NCI-H524 treated with DMSO at 0.1 percent for 48 hours (cell line): ENCODE measurements at regions not wholly inside any gene's neighbourhood (a gene's known extent, or its start where the extent isn't known, plus 50 kb on each side); places are given as distances from the start of the nearest gene placed in this dataset.

ENCODE experiments used
- DNase-seq: peaks from one replicate; lab custom pipeline; 2025; lab: John Stamatoyannopoulos, UW

DNA sequence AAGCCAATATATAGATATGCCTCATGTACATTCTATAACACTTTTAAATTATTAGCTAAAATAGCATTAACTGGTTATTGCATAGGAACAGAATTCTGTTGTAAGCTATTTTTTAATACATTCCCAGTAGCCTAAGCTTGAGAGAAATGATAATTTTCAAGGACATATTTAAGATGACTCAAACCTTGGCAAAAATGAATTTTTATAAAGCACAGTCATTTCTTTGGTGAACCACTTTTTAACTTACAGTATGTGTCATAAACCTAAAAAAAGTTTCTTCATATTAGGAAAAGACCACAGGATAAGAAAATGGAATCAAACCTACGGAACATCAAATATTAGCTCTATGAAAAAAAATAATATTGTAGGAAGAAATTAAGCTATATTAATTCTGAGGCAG, 986.3 kb downstream of the STIM2 start:
- no peak for DNase-seq

DNA sequence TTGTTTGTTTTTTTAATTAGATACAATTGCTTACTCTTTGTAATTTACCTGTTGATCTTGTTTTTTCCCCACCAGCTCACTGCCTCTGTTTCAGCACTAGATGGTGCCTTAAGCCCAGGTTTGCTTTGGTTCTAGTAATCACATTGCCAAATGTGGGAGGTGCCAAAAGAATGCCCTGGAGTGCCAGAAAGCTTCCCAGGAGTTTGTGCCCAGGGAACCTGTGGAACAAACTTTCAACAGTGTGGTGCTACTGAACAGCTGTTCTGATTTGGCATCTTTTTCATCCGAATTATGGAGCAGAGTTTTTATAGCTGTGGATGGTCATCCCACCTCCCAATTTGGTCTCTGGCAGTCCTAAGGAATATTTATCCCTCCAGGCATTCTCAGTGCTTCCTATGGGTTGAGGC, 1000.7 kb downstream of the STIM2 start:
- DNase-seq: no peak

DNA sequence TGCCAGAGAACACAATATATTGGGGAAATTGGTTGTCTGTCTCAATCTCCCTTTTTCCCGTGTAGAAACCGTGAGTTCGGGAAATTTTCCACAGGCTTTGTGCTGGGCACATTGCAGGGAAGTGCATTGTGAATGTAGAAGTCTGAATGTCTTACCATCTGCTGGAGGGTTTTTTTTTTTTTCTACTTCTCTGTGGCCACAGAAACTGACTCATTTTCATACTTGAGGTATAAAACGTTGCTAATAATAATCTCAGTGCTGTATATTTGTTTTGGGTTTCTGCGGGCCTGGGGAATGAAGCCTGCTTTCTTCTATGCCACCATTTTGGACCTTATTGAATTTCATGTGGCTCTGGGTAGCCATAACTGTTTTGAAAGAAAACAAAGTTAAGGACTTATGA, 1001.2 kb downstream of the STIM2 start:
- DNase-seq: no peak

DNA sequence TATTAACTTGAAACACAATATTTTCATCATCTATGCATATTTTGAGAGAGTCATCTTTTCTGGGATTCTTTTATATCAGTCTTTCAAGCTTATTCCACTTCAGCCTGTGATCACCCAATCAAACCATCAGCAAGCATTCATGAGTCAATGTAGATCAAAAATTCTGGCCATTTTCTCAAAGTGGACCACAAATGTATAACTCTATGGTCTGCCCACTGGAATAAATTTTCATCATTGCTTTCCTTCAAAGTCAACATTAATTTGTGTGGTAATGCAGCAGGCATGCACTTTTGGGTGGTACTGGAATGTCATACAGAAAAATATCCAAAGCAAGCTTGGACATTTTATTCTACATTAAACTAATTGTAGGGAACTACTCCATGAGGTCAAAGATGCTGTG, 1013.0 kb downstream of the STIM2 start:
- DNase-seq: no peak

DNA sequence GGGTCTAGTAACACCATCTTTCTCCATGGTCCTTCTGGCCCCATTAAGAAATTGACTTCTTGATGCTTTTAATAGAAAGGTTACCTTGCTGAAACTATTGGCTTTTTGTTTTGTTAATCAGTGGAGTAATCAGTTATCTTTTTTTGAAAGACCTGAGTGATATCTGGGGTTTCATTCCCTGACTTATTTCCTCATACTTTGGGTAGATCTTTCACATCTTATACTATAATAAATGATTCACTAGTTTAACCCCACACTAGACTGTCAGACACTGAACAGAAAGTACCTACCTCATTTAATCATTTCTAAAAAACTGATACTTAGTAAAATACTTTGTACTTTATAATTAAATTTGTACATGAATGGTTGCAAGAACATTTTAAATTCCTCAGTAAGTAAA, 1021.1 kb downstream of the STIM2 start:
- no peak for DNase-seq

DNA sequence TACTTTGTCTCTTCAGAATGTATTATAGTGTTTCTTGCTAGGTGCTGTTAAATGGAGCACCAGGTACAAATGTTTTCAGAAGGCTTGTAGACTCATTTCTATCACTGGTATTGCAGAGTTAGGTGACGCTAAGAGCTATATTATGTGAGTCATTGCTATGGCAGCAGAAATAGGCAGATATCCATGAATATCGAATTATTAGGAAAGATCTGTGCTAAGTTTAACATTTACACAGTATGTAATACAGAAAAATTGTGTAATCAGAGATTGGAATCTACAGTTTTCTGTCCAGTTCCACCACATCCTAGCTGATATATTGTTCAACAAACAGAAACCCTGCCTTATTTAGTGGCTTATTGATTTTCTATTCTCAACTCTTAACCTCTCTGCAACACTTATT, 1025.5 kb downstream of the STIM2 start:
- DNase-seq: no peak

DNA sequence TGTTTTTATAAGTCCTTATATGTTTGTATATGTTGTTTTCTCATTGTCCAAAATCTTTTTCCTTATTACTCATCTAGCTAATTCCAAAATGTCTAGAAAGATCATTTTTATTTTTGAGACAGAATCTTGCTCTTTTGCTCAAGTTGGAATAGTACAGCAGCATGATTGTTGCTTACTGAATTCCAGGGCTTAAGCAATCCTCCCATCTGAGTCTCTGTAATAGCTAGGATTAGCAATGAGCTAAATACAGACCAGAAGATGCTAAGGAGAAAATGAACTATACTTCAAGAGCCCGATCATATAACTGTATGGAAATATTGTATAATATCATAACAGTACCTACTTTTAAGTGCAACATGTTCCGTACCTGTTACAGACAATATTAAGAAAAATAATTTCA, 1027.0 kb downstream of the STIM2 start:
- no peak for DNase-seq

DNA sequence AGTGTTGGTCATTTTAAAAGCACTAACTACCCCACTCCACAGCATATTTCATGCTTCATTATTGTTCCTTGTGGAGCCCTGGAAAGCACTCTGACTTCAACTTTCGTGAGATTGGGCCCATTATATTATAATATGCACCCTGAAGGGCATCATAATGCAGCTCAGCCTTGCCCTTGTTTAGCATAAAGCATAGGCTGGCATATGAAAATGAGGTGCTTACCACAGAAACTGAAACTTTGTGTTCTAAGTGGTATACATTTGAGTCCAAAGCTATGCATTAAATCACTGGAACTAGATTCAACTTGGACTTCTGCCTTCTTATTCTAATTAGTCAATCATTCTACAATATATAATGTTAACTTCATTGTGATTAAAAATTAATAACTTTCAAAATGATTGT, 1027.9 kb downstream of the STIM2 start:
- DNase-seq: no peak

DNA sequence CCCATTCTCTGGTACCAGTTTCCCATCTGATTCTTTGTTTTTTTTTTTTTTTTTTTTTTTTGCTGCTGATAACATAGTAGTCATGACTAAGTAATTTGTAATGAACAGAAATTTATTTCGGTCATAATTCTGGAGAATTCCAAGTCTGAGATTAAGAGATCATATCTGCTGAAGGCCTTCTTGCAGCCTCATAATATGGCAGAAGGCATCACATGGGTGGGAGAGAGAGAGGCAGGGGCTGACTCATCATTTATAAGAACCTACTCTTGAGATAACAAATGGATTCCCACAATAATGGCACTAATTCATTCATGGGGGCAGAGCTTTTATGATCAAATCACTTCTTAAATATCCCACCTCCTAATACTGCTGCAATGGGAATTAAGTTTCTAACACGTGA, 1034.3 kb downstream of the STIM2 start:
- DNase-seq: no peak

DNA sequence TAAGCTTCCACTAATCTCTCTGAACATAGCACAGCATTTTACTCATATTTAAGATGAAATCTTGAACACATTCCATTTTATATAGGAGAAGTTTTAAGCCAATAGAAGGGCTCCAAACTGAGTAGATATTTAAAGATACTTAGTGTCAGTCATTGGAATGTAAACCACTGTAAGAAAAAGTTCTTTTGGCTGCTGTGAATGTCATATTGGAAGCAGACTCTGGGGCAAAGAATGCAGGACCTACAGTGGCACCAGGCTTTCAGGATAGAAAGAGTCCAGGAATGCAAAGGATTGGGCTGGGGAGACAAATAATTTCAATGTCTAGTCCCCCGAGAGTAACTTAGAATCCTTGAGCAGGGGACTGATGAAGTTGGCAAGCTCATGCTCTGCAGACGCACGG, 1047.7 kb downstream of the STIM2 start:
- no peak for DNase-seq

DNA sequence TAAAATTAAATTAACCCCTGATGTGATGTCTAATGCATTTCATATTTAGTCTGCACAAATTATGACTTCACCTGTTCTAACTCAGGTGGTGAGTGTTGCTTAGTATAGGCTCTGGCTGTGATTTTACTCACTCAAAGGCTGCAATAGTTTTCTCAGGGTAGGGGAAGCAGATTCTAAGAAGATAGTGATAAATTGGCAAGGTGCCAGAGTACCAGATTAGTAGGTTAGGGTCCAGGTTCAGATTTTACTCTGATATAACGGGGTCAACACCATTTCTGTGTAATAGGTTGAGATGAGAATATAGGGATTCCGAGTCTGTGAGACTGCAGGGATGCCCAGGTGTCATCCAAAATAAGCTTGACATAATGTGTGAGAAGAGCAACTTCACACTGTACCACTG, 1049.6 kb downstream of the STIM2 start:
- no peak for DNase-seq

DNA sequence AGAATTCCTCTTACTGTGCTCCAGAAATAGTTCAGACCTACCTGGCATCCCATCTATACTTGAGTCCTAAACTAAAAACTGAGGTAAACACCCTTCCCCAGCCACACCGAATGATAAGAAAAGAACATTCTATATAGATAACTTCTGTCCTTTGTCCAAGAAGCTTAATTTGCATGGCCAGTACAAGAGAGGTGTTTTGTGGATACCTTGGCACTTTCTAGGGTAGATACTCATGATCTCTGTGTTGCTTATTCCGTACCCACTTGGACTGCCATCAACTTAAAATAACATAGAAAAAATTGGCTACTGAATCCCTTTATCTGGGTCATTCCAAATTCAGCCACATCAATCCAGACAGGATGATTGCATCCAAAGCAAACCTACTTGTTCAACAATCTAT, 1050.4 kb downstream of the STIM2 start:
- DNase-seq: no peak

DNA sequence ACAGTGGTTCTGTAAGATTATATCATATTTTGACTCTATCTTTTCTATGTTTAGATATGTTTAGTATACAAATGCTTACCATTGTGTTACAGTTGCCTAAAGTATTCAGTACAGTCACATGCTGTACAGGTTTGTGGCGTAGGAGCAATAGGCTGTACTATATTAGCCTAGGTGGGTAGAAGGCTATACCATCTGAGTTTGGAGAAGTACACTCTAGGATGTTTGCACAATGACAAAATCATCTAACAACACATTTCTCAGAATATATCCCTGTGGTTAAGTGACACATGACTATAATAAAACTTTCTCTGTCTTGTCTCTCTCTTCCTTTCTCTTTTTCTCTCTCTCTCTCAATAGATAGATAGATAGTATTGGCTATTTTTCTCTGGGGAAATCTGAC, 1053.1 kb downstream of the STIM2 start:
- no peak for DNase-seq

DNA sequence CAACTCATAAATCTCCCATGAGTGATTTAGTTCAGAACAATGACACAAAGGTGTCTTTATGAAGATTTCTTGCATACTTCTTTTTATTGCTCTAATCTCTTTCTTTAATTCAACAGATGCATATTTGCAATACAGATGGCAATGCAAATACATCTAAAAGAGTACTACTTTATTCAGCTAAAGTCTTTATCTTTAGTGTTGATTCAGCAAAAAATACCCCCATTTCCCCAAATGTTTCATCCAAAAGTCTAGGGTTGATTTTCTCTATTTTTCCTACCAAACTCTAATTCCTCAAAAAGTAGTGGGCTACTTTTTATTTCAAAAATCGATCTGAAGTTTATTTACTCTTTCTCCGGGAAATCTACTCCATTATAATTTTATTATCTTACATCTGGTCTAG, 1055.2 kb downstream of the STIM2 start:
- DNase-seq: no peak

DNA sequence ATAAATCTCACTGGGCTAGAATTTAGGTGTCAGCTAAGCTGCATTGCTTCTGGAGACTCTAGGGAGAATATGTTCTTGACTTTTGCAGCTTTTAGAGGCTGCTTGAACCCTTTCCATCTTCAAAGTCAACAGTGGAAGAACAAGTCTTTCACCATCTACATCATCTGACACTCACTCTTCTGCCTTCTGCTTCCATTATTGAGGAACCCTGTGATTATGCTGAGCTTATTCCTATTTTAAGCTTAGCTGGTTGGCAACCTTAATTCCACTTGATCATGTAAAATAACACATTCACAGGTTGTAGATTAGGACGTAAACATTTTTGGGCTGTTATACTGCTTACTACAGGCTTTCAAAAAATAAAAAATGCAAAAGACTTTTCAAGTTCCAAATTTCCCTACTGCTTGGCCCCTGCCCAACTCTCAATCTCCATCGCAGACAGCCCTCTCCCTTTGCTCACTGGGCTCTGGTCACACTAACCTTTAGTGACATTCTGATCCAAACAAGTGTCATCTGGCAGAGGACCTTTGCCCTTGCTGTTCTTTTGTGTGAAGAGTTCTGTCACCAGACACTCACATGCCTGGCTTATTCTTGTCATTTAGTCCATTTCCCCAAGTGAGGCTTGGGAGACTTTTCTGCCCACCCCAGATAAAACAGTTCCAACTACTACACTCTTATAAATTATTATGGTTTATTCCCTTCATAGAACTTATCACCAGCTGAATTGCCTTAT, 1056.0 kb downstream of the STIM2 start:
- no peak for DNase-seq

DNA sequence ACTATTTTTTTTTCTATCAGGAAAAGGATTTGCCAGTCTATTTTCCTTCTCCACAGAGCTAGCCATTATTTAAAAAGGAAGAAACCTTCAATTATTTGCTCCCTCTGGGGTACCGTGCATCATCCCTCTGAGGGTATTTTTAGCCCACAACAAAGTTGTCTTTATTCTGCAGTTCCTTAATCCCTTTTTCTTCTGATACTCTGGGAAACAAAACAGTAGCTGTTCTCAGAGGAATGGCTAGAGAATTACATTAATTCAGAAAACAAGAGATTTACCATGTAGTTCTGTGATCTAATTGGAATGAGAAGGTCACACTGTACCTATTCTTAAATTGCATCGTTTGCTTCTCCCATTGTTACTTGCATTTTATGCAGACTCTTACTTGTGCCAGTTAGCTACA, 1056.7 kb downstream of the STIM2 start:
- no peak for DNase-seq

DNA sequence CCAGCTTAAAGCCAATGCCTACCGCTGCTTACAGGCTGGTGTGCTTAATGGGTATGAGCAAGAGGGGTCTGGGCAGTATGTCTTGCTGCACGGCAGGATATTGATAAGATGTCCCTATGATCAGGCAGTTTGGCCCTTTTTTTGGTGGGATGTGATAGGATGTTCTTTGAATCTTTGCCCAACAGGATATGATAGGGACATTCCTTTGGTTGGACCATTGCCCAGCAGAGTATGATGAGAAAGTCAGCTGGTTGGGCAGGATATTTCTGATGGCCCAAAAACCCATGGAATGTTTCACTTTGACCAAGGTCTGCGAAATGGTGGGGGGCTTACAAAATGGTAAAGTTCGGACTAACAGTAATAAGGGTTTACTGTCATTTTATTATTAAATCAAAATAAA, 1060.6 kb downstream of the STIM2 start:
- no peak for DNase-seq

DNA sequence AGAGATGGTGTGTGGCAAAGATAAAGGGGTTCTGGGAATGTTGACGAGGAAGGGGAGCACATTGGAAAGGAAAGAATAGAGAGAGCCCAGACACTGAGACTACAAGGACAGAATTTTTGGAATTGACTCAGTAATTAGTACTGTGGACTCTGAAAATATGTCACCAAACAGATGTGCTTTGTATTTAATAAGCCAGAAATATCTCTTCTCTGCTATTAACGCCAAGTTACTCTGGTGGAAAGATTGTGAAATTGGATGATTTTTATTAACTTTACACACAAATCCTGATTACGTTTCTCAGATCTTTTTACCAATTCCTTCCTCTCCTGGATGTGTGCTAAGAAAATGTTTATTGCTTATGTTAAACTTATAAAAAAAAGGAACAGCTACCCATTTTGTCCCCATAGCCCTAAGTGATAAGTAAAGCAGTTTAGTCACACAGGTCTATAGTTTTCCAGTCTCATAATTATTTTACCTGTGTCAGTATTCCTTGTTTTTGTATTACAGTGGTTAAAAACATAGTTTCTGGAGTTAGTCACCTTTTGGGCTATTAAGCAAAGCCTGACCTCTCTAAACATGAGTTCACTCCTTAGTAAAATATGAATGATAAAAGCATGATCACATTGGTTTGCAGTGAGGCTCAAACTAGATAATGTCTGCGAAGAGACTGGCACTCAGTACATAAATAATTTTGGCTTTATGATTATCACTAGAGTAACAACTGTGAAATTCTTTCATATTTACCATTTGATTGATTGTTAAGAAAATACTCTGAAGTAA, 1068.3 kb downstream of the STIM2 start:
- DNase-seq: no peak

DNA sequence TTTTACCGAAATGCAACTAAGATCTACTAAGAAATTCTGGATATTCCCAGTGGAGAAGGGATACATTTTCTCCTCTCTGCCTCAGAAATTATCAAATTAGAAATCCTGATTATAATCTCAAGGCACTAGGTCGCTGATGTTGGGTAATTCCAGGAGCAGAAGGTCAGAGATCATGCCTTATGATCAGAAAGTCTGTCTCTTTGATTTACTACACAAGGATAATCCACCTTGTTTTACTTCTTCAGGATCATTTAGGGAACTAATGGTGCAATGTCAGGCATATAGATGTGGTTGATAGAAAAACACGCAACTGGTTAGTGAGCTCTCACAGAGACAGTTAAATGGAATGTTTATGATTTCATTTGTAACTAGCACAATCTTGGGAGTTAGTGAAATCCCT, 1069.7 kb downstream of the STIM2 start:
- no peak for DNase-seq

DNA sequence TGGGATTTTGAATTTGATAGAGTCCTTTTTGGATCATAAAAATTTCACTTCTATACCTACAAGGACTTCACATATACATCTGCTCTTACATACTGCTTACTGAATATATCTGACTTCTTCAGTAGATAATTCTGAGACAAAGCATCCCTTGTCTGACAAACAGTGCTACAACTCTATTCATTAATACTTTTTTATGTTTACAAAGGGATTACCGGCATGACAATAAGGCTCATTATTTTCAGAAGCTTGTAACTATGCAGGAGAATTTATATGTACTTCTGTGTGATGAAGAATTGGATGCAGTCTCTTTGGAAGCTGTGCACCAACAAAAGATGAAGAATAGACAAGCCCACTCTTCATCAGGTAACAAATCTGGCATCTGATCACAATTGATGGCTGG, 1070.3 kb downstream of the STIM2 start:
- no peak for DNase-seq

DNA sequence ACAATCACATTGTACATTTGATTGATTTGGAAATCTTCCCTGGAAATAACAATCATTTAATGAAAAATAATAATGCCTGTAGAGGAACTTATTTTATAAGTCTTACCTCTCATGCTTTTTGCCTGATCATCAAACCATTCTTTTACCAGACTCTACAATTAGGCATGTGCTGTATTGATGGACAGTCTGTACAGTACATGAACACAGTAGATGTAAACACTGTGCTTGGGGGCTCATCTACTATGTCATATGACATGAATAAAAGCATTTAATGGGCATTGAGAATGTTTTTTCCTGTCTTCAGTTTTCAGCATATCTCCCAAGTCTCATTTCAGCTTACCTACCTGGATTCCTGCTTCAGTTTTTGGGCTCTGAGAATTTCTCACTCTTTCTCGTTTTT, 1070.9 kb downstream of the STIM2 start:
- DNase-seq: no peak

DNA sequence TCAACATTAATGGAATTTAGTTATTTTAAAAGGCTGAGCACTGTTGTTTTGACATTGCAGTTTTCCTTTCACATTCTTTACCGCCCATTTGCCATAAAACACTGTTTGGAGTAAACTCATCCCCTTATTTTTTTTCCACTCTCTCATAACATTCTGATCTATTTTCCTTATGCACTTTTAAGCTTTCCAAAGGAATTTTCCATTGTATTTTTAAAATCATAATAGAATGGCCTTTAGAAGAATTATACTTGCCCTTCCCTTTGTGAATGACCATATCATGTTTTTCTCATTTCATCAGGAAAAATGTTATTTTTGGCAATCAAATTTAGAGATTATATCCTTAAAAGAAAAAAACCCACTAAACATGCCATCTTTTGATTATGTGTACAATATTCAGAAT, 1074.2 kb downstream of the STIM2 start:
- no peak for DNase-seq

DNA sequence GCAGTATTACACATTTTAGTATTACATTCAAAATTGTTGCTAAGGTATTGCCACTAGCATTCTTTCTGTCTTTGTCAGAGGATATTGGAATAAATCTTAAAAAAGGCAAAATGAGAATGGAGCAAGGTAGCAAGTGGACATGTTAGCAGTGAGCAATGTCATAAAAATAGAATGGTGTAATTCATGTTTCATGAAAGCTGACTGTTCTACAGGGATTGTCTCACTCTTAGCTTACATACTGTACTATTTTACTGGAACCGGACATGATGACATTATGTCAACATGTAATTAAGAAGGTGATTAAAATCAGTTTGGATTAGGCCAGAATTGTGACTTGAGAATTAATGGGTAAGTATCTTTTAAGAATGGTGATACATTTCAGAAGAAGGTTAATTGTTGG, 1086.2 kb downstream of the STIM2 start:
- no peak for DNase-seq

DNA sequence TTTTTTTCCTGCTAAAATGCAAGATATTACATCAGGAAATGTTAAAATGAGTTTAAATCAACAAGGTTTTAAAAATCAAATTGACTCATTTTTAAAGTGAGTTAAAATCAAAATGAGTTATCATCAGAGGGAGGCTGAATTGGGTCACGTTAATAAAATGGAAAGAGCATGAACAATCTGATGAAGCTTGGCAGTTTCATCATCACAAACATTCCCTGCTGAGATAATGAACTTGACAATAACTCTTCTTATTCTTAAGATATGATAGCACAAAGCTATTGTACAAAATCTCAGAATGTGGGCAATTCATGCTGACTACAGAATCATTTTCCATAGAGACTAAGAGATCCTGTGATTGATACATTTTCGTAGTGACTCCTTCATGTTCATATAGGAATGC, 1086.7 kb downstream of the STIM2 start:
- no peak for DNase-seq
